ENCODE measurements at regions not wholly inside any gene's neighbourhood (a gene's known extent, or its start where the extent isn't known, plus 50 kb on each side); places are given as distances from the start of the nearest gene placed in this dataset.

- no peaks in the 10 kb centered on the region for H3K9me2 ChIP-seq (ENCODE audit: insufficient read depth)
- ChIA-PET POLR2A (no interaction called here), RAD21 (ENCODE audit: low non-redundant PET in 1 of 2, low total read pairs in 2 of 2, uncharacterized antibody in 2 of 2, unreplicated experiment in 2 of 2) (no interaction called here), CTCF (no interaction called here)
- peaks cover 0 to 8% of the 10 kb centered on the region in 2 experiments; a peak in 2 of 4 replicates for H3K4me1 ChIP-seq (ENCODE audit: control insufficient read depth in 1 of 2, insufficient read depth in 2 of 2, low read length in 2 of 2)
- no peaks in the 10 kb centered on the region for H4K20me1 ChIP-seq (ENCODE audit: insufficient read depth)
- H3K79me2 ChIP-seq (ENCODE audit: insufficient read depth, low read length), result no peaks in the 10 kb centered on the region
- H3K27me3 ChIP-seq (ENCODE audit: insufficient read depth, low read length), result peaks cover 8% of the 10 kb centered on the region
- no peak overlapping the region for H3K27ac ChIP-seq (ENCODE audit: low read depth, low read length)
- BruUV-seq (replicated peaks), result no TSS peak
- TF ChIP-seq POLR2AphosphoS5 (IDR thresholded peaks at IDR 0.05; ENCODE audit: low read depth, low read length) (no peak), TCF7L2 (IDR thresholded peaks at IDR 0.05; ENCODE audit: borderline replicate concordance, extremely low read depth, insufficient read depth, insufficient read length) (no peak), ATF3 (IDR thresholded peaks at IDR 0.05) (no peak), ZNF274 (IDR thresholded peaks at IDR 0.05; ENCODE audit: low read depth, low read length) (no peak), SRF (IDR thresholded peaks at IDR 0.05; ENCODE audit: low read depth) (no peak), CEBPB (IDR thresholded peaks at IDR 0.05; ENCODE audit: low read depth) (no peak), SP1 (IDR thresholded peaks at IDR 0.05; ENCODE audit: low read depth) (no peak)
- H3K4me2 ChIP-seq (ENCODE audit: low read length), result no peak overlapping the region
- no peak overlapping the region for H2AFZ ChIP-seq (ENCODE audit: low read depth, low read length, poor library complexity, severe bottlenecking)
- no peak for ATAC-seq
- H3K4me3 ChIP-seq (replicated peaks in 1 of 2; ENCODE audit: low read depth in 1 of 2, low read length in 2 of 2), result no peak overlapping the region
- intact Hi-C loops (cut with micrococcal nuclease), result no loop called here
- H3K9ac ChIP-seq (ENCODE audit: low read length), result no peak overlapping the region
- no peak for DNase-seq (ENCODE audit: low read depth, low spot score)
- H3K36me3 ChIP-seq (ENCODE audit: control insufficient read depth in 1 of 2, insufficient read depth in 2 of 2, low read length in 2 of 2), result no peaks in the 10 kb centered on the region
- no peaks in the 10 kb centered on the region for H3K9me3 ChIP-seq (ENCODE audit: control insufficient read depth in 1 of 2, insufficient read depth in 1 of 2, low read depth in 1 of 2, low read length in 2 of 2)
Observed at GRCh38 chr10:62890395-62890794, 74.2 kb upstream of the EGR2 start.

GRCh38 chr10:62887642-62888041 lies 71.5 kb upstream of the EGR2 start:
- intact Hi-C loops (cut with micrococcal nuclease), result no loop called here
- peaks cover 0 to 8% of the 10 kb centered on the region in 2 experiments; a peak in 2 of 4 replicates for H3K4me1 ChIP-seq (ENCODE audit: control insufficient read depth in 1 of 2, insufficient read depth in 2 of 2, low read length in 2 of 2)
- no peaks in the 10 kb centered on the region for H3K79me2 ChIP-seq (ENCODE audit: insufficient read depth, low read length)
- no peak for ATAC-seq
- H3K9ac ChIP-seq (ENCODE audit: low read length), result no peak overlapping the region
- no peaks in the 10 kb centered on the region for H3K36me3 ChIP-seq (ENCODE audit: control insufficient read depth in 1 of 2, insufficient read depth in 2 of 2, low read length in 2 of 2)
- H3K4me2 ChIP-seq (ENCODE audit: low read length), result no peak overlapping the region
- no peak overlapping the region for H3K4me3 ChIP-seq (replicated peaks in 1 of 2; ENCODE audit: low read depth in 1 of 2, low read length in 2 of 2)
- H3K27me3 ChIP-seq (ENCODE audit: insufficient read depth, low read length), result peaks cover 19% of the 10 kb centered on the region
- CTCF ChIA-PET, result no interaction called here
- H3K9me2 ChIP-seq (ENCODE audit: insufficient read depth), result no peaks in the 10 kb centered on the region
- RAD21 ChIA-PET (ENCODE audit: low non-redundant PET in 1 of 2, low total read pairs in 2 of 2, uncharacterized antibody in 2 of 2, unreplicated experiment in 2 of 2), result no interaction called here
- no peak overlapping the region for H2AFZ ChIP-seq (ENCODE audit: low read depth, low read length, poor library complexity, severe bottlenecking)
- no peaks in the 10 kb centered on the region for H3K9me3 ChIP-seq (ENCODE audit: control insufficient read depth in 1 of 2, insufficient read depth in 1 of 2, low read depth in 1 of 2, low read length in 2 of 2)
- no peak overlapping the region for H3K27ac ChIP-seq (ENCODE audit: low read depth, low read length)
- no TSS peak for BruUV-seq (replicated peaks)
- DNase-seq (ENCODE audit: low read depth, low spot score), result no peak
- H4K20me1 ChIP-seq (ENCODE audit: insufficient read depth), result no peaks in the 10 kb centered on the region
- POLR2A ChIA-PET, result no interaction called here
- TF ChIP-seq ATF3 (IDR thresholded peaks at IDR 0.05) (no peak), POLR2AphosphoS5 (IDR thresholded peaks at IDR 0.05; ENCODE audit: low read depth, low read length) (no peak), SP1 (IDR thresholded peaks at IDR 0.05; ENCODE audit: low read depth) (no peak), EZH2phosphoT487 (IDR thresholded peaks at IDR 0.05; ENCODE audit: borderline replicate concordance) (no peak), POLR2A (IDR thresholded peaks at IDR 0.05; ENCODE audit: borderline replicate concordance, extremely low read depth, insufficient read depth, insufficient read length) (no peak)

Measured in HCT116 (cell line).